ENCODE measurements at regions not wholly inside any gene's neighbourhood (a gene's known extent, or its start where the extent isn't known, plus 50 kb on each side); places are given as distances from the start of the nearest gene placed in this dataset.

- H3K4me1 ChIP-seq = no peaks in the 10 kb centered on the region
These were observed 492.9 kb upstream of the INTU start for GRCh38 chr4:127139788-127140286.

GRCh38 chr4:127140306-127140705 lies 492.5 kb upstream of the INTU start:
- DNase-seq = no peak
- H3K27ac ChIP-seq = no peak overlapping the region

More at GRCh38 chr4:127139788-127140286, 492.9 kb upstream of the INTU start:
- no peaks in the 10 kb centered on the region for H3K36me3 ChIP-seq
- TF ChIP-seq POLR2AphosphoS5 (IDR thresholded peaks at IDR 0.05) (no peak), CTCF (IDR thresholded peaks at IDR 0.05 in 8 of 11, conservative IDR thresholded peaks at IDR 0.05 in 3 of 11) (no peak), POLR2A (IDR thresholded peaks at IDR 0.05) (no peak)
- H3K27me3 ChIP-seq (replicated peaks in 1 of 7) = no peaks in the 10 kb centered on the region
- no peak for DNase-seq
- intact Hi-C loops (cut with DNase I; ENCODE audit: low total_unique reads) = no loop called here
- H3K27ac ChIP-seq = no peak overlapping the region
- no peak overlapping the region for H3K4me3 ChIP-seq
- WGBS, 5 donors = 71 to 84% (median 80%) methylated on average over 6 of the region's 6 CpGs
- H3K9me3 ChIP-seq = no peaks in the 10 kb centered on the region

GRCh38 chr4:127141856-127142255 lies 490.9 kb upstream of the INTU start:
- TF ChIP-seq CTCF (IDR thresholded peaks at IDR 0.05 in 8 of 11, conservative IDR thresholded peaks at IDR 0.05 in 3 of 11) (no peak), POLR2AphosphoS5 (IDR thresholded peaks at IDR 0.05) (no peak), POLR2A (IDR thresholded peaks at IDR 0.05) (no peak)
- no peak for DNase-seq
- H3K4me3 ChIP-seq = no peak overlapping the region
- H3K36me3 ChIP-seq = no peaks in the 10 kb centered on the region
- intact Hi-C loops (cut with DNase I; ENCODE audit: low total_unique reads) = no loop called here
- no peaks in the 10 kb centered on the region for H3K27me3 ChIP-seq (replicated peaks in 1 of 7)
- H3K9me3 ChIP-seq = no peaks in the 10 kb centered on the region
- WGBS, 5 donors = 62 to 74% (median 71%) methylated on average over 1 of the region's 1 CpG
- no peaks in the 10 kb centered on the region for H3K4me1 ChIP-seq
- no peak overlapping the region for H3K27ac ChIP-seq

More at GRCh38 chr4:127140306-127140705, 492.5 kb upstream of the INTU start:
- no peaks in the 10 kb centered on the region for H3K27me3 ChIP-seq (replicated peaks in 1 of 7)
- WGBS, 5 donors = 75 to 90% (median 79%) methylated on average over 3 of the region's 3 CpGs
- H3K9me3 ChIP-seq = no peaks in the 10 kb centered on the region
- intact Hi-C loops (cut with DNase I; ENCODE audit: low total_unique reads) = no loop called here
- TF ChIP-seq CTCF (IDR thresholded peaks at IDR 0.05 in 8 of 11, conservative IDR thresholded peaks at IDR 0.05 in 3 of 11) = no peak
- TF ChIP-seq POLR2AphosphoS5 (IDR thresholded peaks at IDR 0.05) = no peak
- H3K36me3 ChIP-seq = no peaks in the 10 kb centered on the region
- H3K4me3 ChIP-seq = no peak overlapping the region
- H3K4me1 ChIP-seq = no peaks in the 10 kb centered on the region

- Histone ChIP-seq H3K27me3 (replicated peaks in 1 of 7) (no peaks in the 10 kb centered on the region), H3K4me3 (no peak overlapping the region), H3K27ac (no peak overlapping the region), H3K4me1 (no peaks in the 10 kb centered on the region), H3K9me3 (no peaks in the 10 kb centered on the region), H3K36me3 (no peaks in the 10 kb centered on the region)
- DNase-seq = no peak
- TF ChIP-seq POLR2A (IDR thresholded peaks at IDR 0.05) (no peak), POLR2AphosphoS5 (IDR thresholded peaks at IDR 0.05) (no peak), CTCF (IDR thresholded peaks at IDR 0.05 in 8 of 11, conservative IDR thresholded peaks at IDR 0.05 in 3 of 11) (no peak)
- intact Hi-C loops (cut with DNase I; ENCODE audit: low total_unique reads) = no loop called here
- WGBS, 5 donors = 61 to 76% (median 66%) methylated on average over 5 of the region's 5 CpGs
These were observed 489.1 kb upstream of the INTU start for GRCh38 chr4:127143460-127144195.

Measured in spleen (tissue), 11 donors.